Spinal cord (tissue), 9 donors: ENCODE measurements at regions not wholly inside any gene's neighbourhood (a gene's known extent, or its start where the extent isn't known, plus 50 kb on each side); places are given as distances from the start of the nearest gene placed in this dataset.
A peak's percentile ranks its signal among the peaks of the same experiment; 100 is the strongest.

Source experiments
- DNase-seq, 6 donors: peaks; one replicate each; pipeline versions ENCODE4 v3.0.0 to v3.0.0-alpha.2; 2013 to 2015; ENCODE audit warnings: low spot score in 6 of 6, low read depth in 4 of 6
- H3K27ac ChIP-seq: one replicate; pipeline ENCODE4 v1.5.1; 2013; ENCODE audit warnings: low read depth, low read length, control low read depth
- H3K27me3 ChIP-seq: one replicate; pipeline ENCODE4 v1.6.1; 2013; ENCODE audit warnings: low read length; ENCODE audit not compliant: control insufficient read depth, insufficient read depth
- H3K36me3 ChIP-seq: one replicate; pipeline ENCODE4 v1.6.1; 2013; ENCODE audit warnings: low read length; ENCODE audit not compliant: control insufficient read depth, insufficient read depth
- H3K4me1 ChIP-seq: one replicate; pipeline ENCODE4 v1.6.1; 2013; ENCODE audit warnings: low read length; ENCODE audit not compliant: control insufficient read depth, insufficient read depth
- H3K4me3 ChIP-seq: one replicate; pipeline ENCODE4 v1.5.1; 2013; ENCODE audit warnings: low read depth, low read length, control low read depth
- H3K9me3 ChIP-seq: one replicate; pipeline ENCODE4 v1.6.1; 2013; ENCODE audit warnings: low read length; ENCODE audit not compliant: control insufficient read depth, insufficient read depth
- WGBS: methylation state at CpG from one replicate; pipeline ENCODE4 v1.1.5; 2013; ENCODE audit warnings: missing lambda C conversion rate; ENCODE audit not compliant: insufficient coverage; 5-methylcytosine and 5-hydroxymethylcytosine counted together
- donor health status: healthy.

- DNase-seq: no peak
- Histone ChIP-seq H3K4me1 (peaks cover 39% of the 10 kb centered on the region), H3K36me3 (no peaks in the 10 kb centered on the region), H3K27ac (no peak overlapping the region), H3K27me3 (peaks cover 18% of the 10 kb centered on the region), H3K4me3 (no peak overlapping the region), H3K9me3 (no peaks in the 10 kb centered on the region)
- WGBS: 77% methylated on average over 19 of the region's 26 CpGs
Observed at GRCh38 chr4:1561286-1561990, 122.7 kb downstream of the FAM53A start.

- H3K27ac ChIP-seq: no peak overlapping the region
- no peaks in the 10 kb centered on the region for H3K36me3 ChIP-seq
- peaks cover 26% of the 10 kb centered on the region for H3K27me3 ChIP-seq
- no peaks in the 10 kb centered on the region for H3K9me3 ChIP-seq
- 77% methylated on average over 37 of the region's 40 CpGs for WGBS
- no peak overlapping the region for H3K4me3 ChIP-seq
- H3K4me1 ChIP-seq: peaks cover 42% of the 10 kb centered on the region
- peak in 1 of 6 donors; percentile 89 for DNase-seq
Observed at GRCh38 chr4:1559896-1560650, 124.0 kb downstream of the FAM53A start.

GRCh38 chr4:1558205-1558604 lies 125.9 kb downstream of the FAM53A start:
- Histone ChIP-seq H3K27ac (no peak overlapping the region), H3K36me3 (no peaks in the 10 kb centered on the region), H3K9me3 (no peaks in the 10 kb centered on the region), H3K27me3 (peaks cover 33% of the 10 kb centered on the region), H3K4me3 (no peak overlapping the region), H3K4me1 (peaks cover 42% of the 10 kb centered on the region)
- DNase-seq: no peak
- 60% methylated on average over 7 of the region's 10 CpGs for whole genome bisulfite sequencing

GRCh38 chr4:1557221-1557597 lies 126.9 kb downstream of the FAM53A start:
- Histone ChIP-seq H3K9me3 (no peaks in the 10 kb centered on the region), H3K36me3 (no peaks in the 10 kb centered on the region), H3K4me3 (no peak overlapping the region), H3K27me3 (peaks cover 33% of the 10 kb centered on the region), H3K27ac (no peak overlapping the region), H3K4me1 (peaks cover 37% of the 10 kb centered on the region)
- 43% methylated on average over 7 of the region's 13 CpGs for WGBS
- peak in 1 of 6 donors; percentile 82 for DNase-seq

- WGBS: 15% methylated on average over 31 of the region's 31 CpGs
- H3K27ac ChIP-seq: no peak overlapping the region
- peaks cover 33% of the 10 kb centered on the region for H3K27me3 ChIP-seq
- H3K4me3 ChIP-seq: no peak overlapping the region
- no peaks in the 10 kb centered on the region for H3K9me3 ChIP-seq
- H3K36me3 ChIP-seq: no peaks in the 10 kb centered on the region
- DNase-seq: no peak
- peaks cover 32% of the 10 kb centered on the region for H3K4me1 ChIP-seq
Observed at GRCh38 chr4:1556541-1557220, 127.4 kb downstream of the FAM53A start.

GRCh38 chr4:1554876-1555265 lies 129.2 kb downstream of the FAM53A start:
- H3K27me3 ChIP-seq: peaks cover 39% of the 10 kb centered on the region
- H3K27ac ChIP-seq: no peak overlapping the region
- no peaks in the 10 kb centered on the region for H3K9me3 ChIP-seq
- DNase-seq: no peak
- WGBS: 83% methylated on average over 15 of the region's 16 CpGs
- no peak overlapping the region for H3K4me3 ChIP-seq
- H3K4me1 ChIP-seq: peaks cover 17% of the 10 kb centered on the region
- H3K36me3 ChIP-seq: no peaks in the 10 kb centered on the region

- Histone ChIP-seq H3K4me3 (no peak overlapping the region), H3K36me3 (no peaks in the 10 kb centered on the region), H3K27me3 (peaks cover 40% of the 10 kb centered on the region), H3K4me1 (peaks cover 18% of the 10 kb centered on the region), H3K27ac (no peak overlapping the region), H3K9me3 (no peaks in the 10 kb centered on the region)
- 71% methylated on average over 24 of the region's 26 CpGs for WGBS
- no peak for DNase-seq
Observed at GRCh38 chr4:1554246-1554875, 129.8 kb downstream of the FAM53A start.

- Histone ChIP-seq H3K36me3 (no peaks in the 10 kb centered on the region), H3K4me3 (no peak overlapping the region), H3K27ac (no peak overlapping the region), H3K9me3 (no peaks in the 10 kb centered on the region), H3K4me1 (peaks cover 28% of the 10 kb centered on the region), H3K27me3 (peaks cover 40% of the 10 kb centered on the region)
- no peak for DNase-seq
- WGBS: 92% methylated on average over 11 of the region's 18 CpGs
Observed at GRCh38 chr4:1553365-1553764, 130.7 kb downstream of the FAM53A start.

GRCh38 chr4:1552451-1552850 lies 131.7 kb downstream of the FAM53A start:
- Histone ChIP-seq H3K27ac (no peak overlapping the region), H3K4me3 (no peak overlapping the region), H3K9me3 (no peaks in the 10 kb centered on the region), H3K4me1 (peaks cover 34% of the 10 kb centered on the region), H3K36me3 (no peaks in the 10 kb centered on the region), H3K27me3 (peaks cover 39% of the 10 kb centered on the region)
- WGBS: 86% methylated on average over 10 of the region's 17 CpGs
- DNase-seq: no peak
